Neural cell (in vitro differentiated cells): ENCODE measurements at regions not wholly inside any gene's neighbourhood (a gene's known extent, or its start where the extent isn't known, plus 50 kb on each side); places are given as distances from the start of the nearest gene placed in this dataset.

Source experiments
- H2AFZ ChIP-seq: fragments of 200-600, 300-800 bp; sonication (generic), shearing (Covaris generic); 2 replicates; pipeline ENCODE4 v1.6.0; 2014; ENCODE audit warnings: low read depth, mild to moderate bottlenecking, antibody characterized with exemption, low read length, moderate library complexity
- H3F3A ChIP-seq: fragments of 200-600 bp; shearing (Covaris generic); 2 replicates; pipeline ENCODE4 v1.6.1; 2016; ENCODE audit warnings: mild to moderate bottlenecking, moderate library complexity, mixed read lengths, antibody characterized with exemption, low read length; ENCODE audit not compliant: insufficient read depth, poor library complexity, severe bottlenecking
- H3K27ac ChIP-seq: fragments of 200-600, 300-800 bp; sonication (generic), shearing (Covaris generic); 2 replicates; pipeline ENCODE4 v1.5.1; 2014; ENCODE audit warnings: mild to moderate bottlenecking, low read length, moderate library complexity
- H3K27me3 ChIP-seq: fragments of 300-800, 200-600 bp; sonication (generic), shearing (Covaris generic); 2 replicates; pipeline ENCODE4 v1.6.0; 2014; ENCODE audit warnings: mild to moderate bottlenecking, low read depth, low read length, moderate library complexity; ENCODE audit not compliant: insufficient read depth
- H3K36me3 ChIP-seq: fragments of 300-800, 200-600 bp; sonication (generic), shearing (Covaris generic); 2 replicates; pipeline ENCODE4 v1.5.1; 2014; ENCODE audit warnings: mild to moderate bottlenecking, antibody characterized with exemption, low read length, moderate library complexity; ENCODE audit not compliant: insufficient read depth
- H3K4me2 ChIP-seq: fragments of 300-800, 200-600 bp; sonication (generic), shearing (Covaris generic); 2 replicates; pipeline ENCODE4 v1.6.0; 2014; ENCODE audit warnings: mild to moderate bottlenecking, low read length
- H3K4me3 ChIP-seq: fragments of 300-800, 200-600 bp; sonication (generic), shearing (Covaris generic); 2 replicates; pipeline ENCODE4 v1.5.1; 2014; ENCODE audit warnings: mild to moderate bottlenecking, low read length, moderate library complexity
- H3K79me2 ChIP-seq: fragments of 200-600 bp; shearing (Covaris generic); replicated peaks from 2 replicates; pipeline ENCODE4 v1.6.0; 2014; ENCODE audit warnings: mild to moderate bottlenecking, low read length, moderate library complexity; ENCODE audit not compliant: insufficient read depth
- H3K9ac ChIP-seq: fragments of 300-800, 200-600 bp; sonication (generic), shearing (Covaris generic); 2 replicates; pipeline ENCODE4 v1.6.1; 2016; ENCODE audit warnings: mild to moderate bottlenecking, low read length, mixed read lengths
- H3K9me2 ChIP-seq: fragments of 200-600 bp; shearing (Covaris generic); 2 replicates; pipeline ENCODE4 v1.6.1; 2016; ENCODE audit warnings: mild to moderate bottlenecking, low read length, mixed read lengths; ENCODE audit not compliant: insufficient read depth
- H3K9me3 ChIP-seq: fragments of 200-600, 300-800 bp; sonication (generic), shearing (Covaris generic); 2 replicates; pipeline ENCODE4 v1.6.1; 2016; ENCODE audit warnings: mild to moderate bottlenecking, mixed run types, low read length, moderate library complexity, mixed read lengths
- H4K20me1 ChIP-seq: fragments of 200-600 bp; shearing (Covaris generic); 2 replicates; pipeline ENCODE4 v1.6.1; 2016; ENCODE audit warnings: mild to moderate bottlenecking, mixed run types; ENCODE audit not compliant: insufficient read depth
- EP300 ChIP-seq: fragments of 450-650 bp; conservative IDR thresholded peaks from 2 replicates; pipeline ENCODE4 v1.6.1; 2014; ENCODE audit warnings: antibody characterized with exemption, mild to moderate bottlenecking, moderate library complexity; ENCODE audit not compliant: poor library complexity, severe bottlenecking
- EZH2 ChIP-seq: fragments of 200-600, 300-800 bp; shearing (Covaris generic), sonication (generic); IDR thresholded peaks from 2 replicates; pipeline ENCODE4 v1.6.1; 2014; ENCODE audit warnings: antibody characterized with exemption, low read length, borderline replicate concordance, mild to moderate bottlenecking; ENCODE audit not compliant: insufficient read depth, poor library complexity, severe bottlenecking
- MXI1 ChIP-seq: fragments of 450-650 bp; conservative IDR thresholded peaks from 2 replicates; pipeline ENCODE4 v1.6.1; 2014; ENCODE audit warnings: antibody characterized with exemption, mild to moderate bottlenecking; ENCODE audit not compliant: poor library complexity, severe bottlenecking
- POLR2AphosphoS5 ChIP-seq: IDR thresholded peaks from 2 replicates; pipeline ENCODE4 v1.6.1; 2012
- RAD21 ChIP-seq: fragments of 450-650 bp; conservative IDR thresholded peaks from 2 replicates; pipeline ENCODE4 v1.6.1; 2014; ENCODE audit warnings: antibody characterized with exemption, mild to moderate bottlenecking, moderate library complexity
- SMC3 ChIP-seq: fragments of 450-650 bp; conservative IDR thresholded peaks from 2 replicates; pipeline ENCODE4 v1.6.1; 2014; ENCODE audit warnings: antibody characterized with exemption, mild to moderate bottlenecking, moderate library complexity; ENCODE audit not compliant: poor library complexity
- TAF1 ChIP-seq: IDR thresholded peaks from 2 replicates; pipeline ENCODE4 v1.6.1; 2012; ENCODE audit warnings: low read depth
- TF ChIP-seq, protein P1 (sequence below): fragments of 450-650 bp; IDR thresholded peaks from 2 replicates; pipeline ENCODE4 v1.5.1; 2014; ENCODE audit warnings: antibody characterized with exemption, mild to moderate bottlenecking, moderate library complexity; ENCODE audit not compliant: poor library complexity, severe bottlenecking
- TF ChIP-seq, protein P2 (sequence below): IDR thresholded peaks from 2 replicates; pipeline ENCODE4 v1.6.1; 2012; ENCODE audit warnings: borderline replicate concordance

DNA sequence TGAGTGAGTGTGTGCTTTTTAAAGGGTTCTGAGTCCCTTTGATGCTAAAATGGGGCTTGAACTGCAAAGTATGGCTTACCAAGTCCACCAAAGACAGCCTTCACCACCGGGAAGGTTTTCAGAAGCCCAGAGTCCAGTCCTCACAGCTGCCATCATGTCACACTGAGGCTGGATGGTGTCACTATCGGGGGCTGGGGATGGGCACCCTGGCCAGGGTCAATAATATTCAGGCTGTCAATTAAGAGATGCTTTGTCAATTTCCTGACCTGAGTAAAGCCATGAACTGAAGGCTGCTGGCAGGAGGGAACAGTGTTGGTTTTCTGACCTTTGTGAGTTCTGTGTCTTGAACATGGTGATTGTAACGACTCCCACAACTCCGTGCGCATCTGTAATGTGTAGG lies 373.0 kb upstream of the B3GAT1 start:
- no peak overlapping the region for H3K9ac ChIP-seq
- H3K79me2 ChIP-seq, result no peaks in the 10 kb centered on the region

DNA sequence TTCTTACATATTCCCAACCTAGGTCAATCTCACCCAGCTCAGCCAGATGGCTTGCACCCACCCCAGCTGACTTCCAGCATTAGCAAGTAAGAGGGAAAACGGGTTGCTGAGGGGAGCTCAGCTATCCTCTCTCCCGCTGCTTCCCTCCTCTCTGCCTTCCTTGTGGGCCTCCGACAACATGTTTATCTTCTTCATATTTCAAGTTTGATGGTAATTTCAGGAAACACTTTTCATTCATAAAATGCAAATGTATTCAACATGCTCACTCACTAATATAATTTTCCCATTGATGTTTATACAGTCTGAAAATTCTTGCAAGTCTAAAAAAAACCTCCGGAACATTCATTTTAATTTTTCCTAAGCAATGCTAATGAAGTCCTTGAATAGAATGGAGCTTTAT lies 372.5 kb upstream of the B3GAT1 start:
- Histone ChIP-seq H3K4me3 (no peak overlapping the region), H3F3A (no peaks in the 10 kb centered on the region), H4K20me1 (no peaks in the 10 kb centered on the region), H3K27ac (no peak overlapping the region), H3K4me2 (no peak overlapping the region), H2AFZ (no peak overlapping the region), H3K27me3 (no peaks in the 10 kb centered on the region), H3K36me3 (no peaks in the 10 kb centered on the region), H3K79me2 (no peaks in the 10 kb centered on the region), H3K9me2 (no peaks in the 10 kb centered on the region), H3K9me3 (no peaks in the 10 kb centered on the region), H3K9ac (no peak overlapping the region)
- TF ChIP-seq SMC3 (no peak), EZH2 (no peak), TAF1 (no peak), EP300 (no peak), RAD21 (no peak), MXI1 (no peak), POLR2AphosphoS5 (no peak)
- TF ChIP-seq, protein P1, sequence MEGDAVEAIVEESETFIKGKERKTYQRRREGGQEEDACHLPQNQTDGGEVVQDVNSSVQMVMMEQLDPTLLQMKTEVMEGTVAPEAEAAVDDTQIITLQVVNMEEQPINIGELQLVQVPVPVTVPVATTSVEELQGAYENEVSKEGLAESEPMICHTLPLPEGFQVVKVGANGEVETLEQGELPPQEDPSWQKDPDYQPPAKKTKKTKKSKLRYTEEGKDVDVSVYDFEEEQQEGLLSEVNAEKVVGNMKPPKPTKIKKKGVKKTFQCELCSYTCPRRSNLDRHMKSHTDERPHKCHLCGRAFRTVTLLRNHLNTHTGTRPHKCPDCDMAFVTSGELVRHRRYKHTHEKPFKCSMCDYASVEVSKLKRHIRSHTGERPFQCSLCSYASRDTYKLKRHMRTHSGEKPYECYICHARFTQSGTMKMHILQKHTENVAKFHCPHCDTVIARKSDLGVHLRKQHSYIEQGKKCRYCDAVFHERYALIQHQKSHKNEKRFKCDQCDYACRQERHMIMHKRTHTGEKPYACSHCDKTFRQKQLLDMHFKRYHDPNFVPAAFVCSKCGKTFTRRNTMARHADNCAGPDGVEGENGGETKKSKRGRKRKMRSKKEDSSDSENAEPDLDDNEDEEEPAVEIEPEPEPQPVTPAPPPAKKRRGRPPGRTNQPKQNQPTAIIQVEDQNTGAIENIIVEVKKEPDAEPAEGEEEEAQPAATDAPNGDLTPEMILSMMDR, result no peak
- TF ChIP-seq, protein P2, sequence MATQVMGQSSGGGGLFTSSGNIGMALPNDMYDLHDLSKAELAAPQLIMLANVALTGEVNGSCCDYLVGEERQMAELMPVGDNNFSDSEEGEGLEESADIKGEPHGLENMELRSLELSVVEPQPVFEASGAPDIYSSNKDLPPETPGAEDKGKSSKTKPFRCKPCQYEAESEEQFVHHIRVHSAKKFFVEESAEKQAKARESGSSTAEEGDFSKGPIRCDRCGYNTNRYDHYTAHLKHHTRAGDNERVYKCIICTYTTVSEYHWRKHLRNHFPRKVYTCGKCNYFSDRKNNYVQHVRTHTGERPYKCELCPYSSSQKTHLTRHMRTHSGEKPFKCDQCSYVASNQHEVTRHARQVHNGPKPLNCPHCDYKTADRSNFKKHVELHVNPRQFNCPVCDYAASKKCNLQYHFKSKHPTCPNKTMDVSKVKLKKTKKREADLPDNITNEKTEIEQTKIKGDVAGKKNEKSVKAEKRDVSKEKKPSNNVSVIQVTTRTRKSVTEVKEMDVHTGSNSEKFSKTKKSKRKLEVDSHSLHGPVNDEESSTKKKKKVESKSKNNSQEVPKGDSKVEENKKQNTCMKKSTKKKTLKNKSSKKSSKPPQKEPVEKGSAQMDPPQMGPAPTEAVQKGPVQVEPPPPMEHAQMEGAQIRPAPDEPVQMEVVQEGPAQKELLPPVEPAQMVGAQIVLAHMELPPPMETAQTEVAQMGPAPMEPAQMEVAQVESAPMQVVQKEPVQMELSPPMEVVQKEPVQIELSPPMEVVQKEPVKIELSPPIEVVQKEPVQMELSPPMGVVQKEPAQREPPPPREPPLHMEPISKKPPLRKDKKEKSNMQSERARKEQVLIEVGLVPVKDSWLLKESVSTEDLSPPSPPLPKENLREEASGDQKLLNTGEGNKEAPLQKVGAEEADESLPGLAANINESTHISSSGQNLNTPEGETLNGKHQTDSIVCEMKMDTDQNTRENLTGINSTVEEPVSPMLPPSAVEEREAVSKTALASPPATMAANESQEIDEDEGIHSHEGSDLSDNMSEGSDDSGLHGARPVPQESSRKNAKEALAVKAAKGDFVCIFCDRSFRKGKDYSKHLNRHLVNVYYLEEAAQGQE, result no peak

More for the DNA sequence above, 373.0 kb upstream of the B3GAT1 start:
- H2AFZ ChIP-seq, result no peak overlapping the region
- no peaks in the 10 kb centered on the region for H4K20me1 ChIP-seq
- no peaks in the 10 kb centered on the region for H3K36me3 ChIP-seq
- H3K27ac ChIP-seq, result no peak overlapping the region
- TF ChIP-seq SMC3, result no peak
- TF ChIP-seq MXI1, result no peak
- no peak for TF ChIP-seq EP300
- H3K4me3 ChIP-seq, result no peak overlapping the region
- H3F3A ChIP-seq, result no peaks in the 10 kb centered on the region
- H3K9me3 ChIP-seq, result no peaks in the 10 kb centered on the region
- no peaks in the 10 kb centered on the region for H3K9me2 ChIP-seq
- no peak overlapping the region for H3K4me2 ChIP-seq
- no peaks in the 10 kb centered on the region for H3K27me3 ChIP-seq

DNA sequence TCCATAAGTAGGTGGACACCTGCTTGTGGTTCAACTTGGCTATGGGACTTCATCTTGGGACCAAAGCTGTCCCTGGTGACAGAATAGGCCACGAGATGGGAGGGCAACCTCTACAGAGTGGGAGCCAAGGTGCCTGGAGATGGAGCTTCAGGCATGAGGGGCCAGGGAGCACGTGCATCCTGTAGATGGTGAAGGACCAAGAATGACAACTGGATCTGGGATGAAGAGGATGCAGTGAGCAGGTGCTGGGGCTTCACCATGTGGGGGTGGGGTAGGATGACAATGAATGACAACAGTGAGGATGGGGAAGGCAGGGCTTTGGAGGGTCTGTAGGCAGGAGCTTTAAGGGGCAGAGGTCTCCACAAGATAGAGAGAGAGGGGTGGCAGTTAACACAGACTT lies 372.0 kb upstream of the B3GAT1 start:
- Histone ChIP-seq H3K9me2 (no peaks in the 10 kb centered on the region), H3F3A (no peaks in the 10 kb centered on the region), H3K79me2 (no peaks in the 10 kb centered on the region), H3K4me3 (no peak overlapping the region), H3K9ac (no peak overlapping the region), H3K27ac (no peak overlapping the region), H2AFZ (no peak overlapping the region), H3K9me3 (no peaks in the 10 kb centered on the region), H3K36me3 (no peaks in the 10 kb centered on the region), H3K4me2 (no peak overlapping the region), H4K20me1 (no peaks in the 10 kb centered on the region), H3K27me3 (no peaks in the 10 kb centered on the region)
- no peak for TF ChIP-seq POLR2AphosphoS5
- TF ChIP-seq RAD21, result no peak
- TF ChIP-seq SMC3, result no peak
